Colon (tissue), 2 donors: ENCODE measurements at regions not wholly inside any gene's neighbourhood (a gene's known extent, or its start where the extent isn't known, plus 50 kb on each side); places are given as distances from the start of the nearest gene placed in this dataset.
"Not testable (repeated sequence)": the region's sequence is repeated elsewhere in the genome, so short reads cannot be mapped to it uniquely, and the experiment has no call there.

Experiments used
- FAIRE-seq: peaks from 2 replicates; lab custom pipeline; 2012; peaks lifted over from hg19 to GRCh38; lab: Jason Lieb, UNC
- donor health status: control.
- donor health status: control.

- FAIRE-seq, result no peak
These were observed 1277.0 kb upstream of the SLC39A10 start for GRCh38 chr2:194380011-194380410.

GRCh38 chr2:194367390-194367789, 1289.6 kb upstream of the SLC39A10 start:
- FAIRE-seq, result not testable (repeated sequence)

GRCh38 chr2:194363878-194364277, 1293.1 kb upstream of the SLC39A10 start:
- FAIRE-seq, result no peak

GRCh38 chr2:194363295-194363694, 1293.7 kb upstream of the SLC39A10 start:
- FAIRE-seq, result no peak

- FAIRE-seq, result no peak
These were observed 1304.5 kb upstream of the SLC39A10 start for GRCh38 chr2:194352505-194352904.

GRCh38 chr2:194346193-194346592, 1310.8 kb upstream of the SLC39A10 start:
- FAIRE-seq, result no peak

GRCh38 chr2:194345347-194345746, 1311.7 kb upstream of the SLC39A10 start:
- no peak for FAIRE-seq

- no peak for FAIRE-seq
These were observed 1313.9 kb upstream of the SLC39A10 start for GRCh38 chr2:194343167-194343566.

GRCh38 chr2:194332799-194333490, 1324.1 kb upstream of the SLC39A10 start:
- no peak for FAIRE-seq

GRCh38 chr2:194328456-194328855, 1328.6 kb upstream of the SLC39A10 start:
- no peak for FAIRE-seq

GRCh38 chr2:194327196-194327888, 1329.7 kb upstream of the SLC39A10 start:
- no peak for FAIRE-seq

- no peak for FAIRE-seq
These were observed 1333.3 kb upstream of the SLC39A10 start for GRCh38 chr2:194323740-194324139.

- no peak for FAIRE-seq
These were observed 1336.5 kb upstream of the SLC39A10 start for GRCh38 chr2:194320520-194320919.

GRCh38 chr2:194319222-194319992, 1337.6 kb upstream of the SLC39A10 start:
- FAIRE-seq, result no peak

GRCh38 chr2:194314042-194314441, 1343.0 kb upstream of the SLC39A10 start:
- no peak for FAIRE-seq

GRCh38 chr2:194304191-194304590, 1352.8 kb upstream of the SLC39A10 start:
- FAIRE-seq, result no peak

- no peak for FAIRE-seq
These were observed 1355.1 kb upstream of the SLC39A10 start for GRCh38 chr2:194301946-194302345.

- FAIRE-seq, result no peak
These were observed 1362.9 kb upstream of the SLC39A10 start for GRCh38 chr2:194294156-194294555.

GRCh38 chr2:194291104-194291503, 1365.9 kb upstream of the SLC39A10 start:
- FAIRE-seq, result no peak

GRCh38 chr2:194289712-194290346, 1367.2 kb upstream of the SLC39A10 start:
- no peak for FAIRE-seq

- FAIRE-seq, result not testable (repeated sequence)
These were observed 1380.4 kb upstream of the SLC39A10 start for GRCh38 chr2:194276667-194277066.

- no peak for FAIRE-seq
These were observed 1385.6 kb upstream of the SLC39A10 start for GRCh38 chr2:194271293-194271961.
